ENCODE measurements at regions not wholly inside any gene's neighbourhood (a gene's known extent, or its start where the extent isn't known, plus 50 kb on each side); places are given as distances from the start of the nearest gene placed in this dataset.
A peak's percentile ranks its signal among the peaks of the same experiment; 100 is the strongest.

- DNase-seq (ENCODE audit: low spot score), result no peak
Measured at GRCh38 chr14:25993830-25994229, 604.0 kb downstream of the NOVA1 start.

- no peak for DNase-seq (ENCODE audit: low spot score)
Measured at GRCh38 chr14:25988536-25988935, 609.3 kb downstream of the NOVA1 start.

DNA sequence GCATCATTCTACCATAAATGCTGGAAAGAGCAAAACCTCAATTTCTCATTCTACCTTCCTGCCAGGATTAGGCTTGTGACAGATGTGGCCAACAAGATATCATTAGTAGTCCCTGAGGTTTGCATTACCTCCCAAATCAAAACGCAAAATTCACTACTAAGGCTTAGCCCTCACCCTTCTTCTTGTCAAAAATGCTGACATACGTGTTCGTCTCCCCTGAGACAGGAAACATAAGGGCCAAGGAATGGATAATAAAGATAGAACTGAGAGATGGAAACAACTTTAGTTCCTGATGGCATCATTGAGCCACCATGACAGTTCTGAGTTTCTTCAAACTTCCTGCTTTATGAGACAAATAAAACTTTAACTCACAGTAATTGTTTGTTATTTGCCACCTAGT is 642.1 kb downstream of the NOVA1 start:
- no peak for DNase-seq (ENCODE audit: low spot score)

- peak; percentile 7 for DNase-seq (ENCODE audit: low spot score)
Measured at GRCh38 chr14:25953532-25954139, 644.2 kb downstream of the NOVA1 start.

DNA sequence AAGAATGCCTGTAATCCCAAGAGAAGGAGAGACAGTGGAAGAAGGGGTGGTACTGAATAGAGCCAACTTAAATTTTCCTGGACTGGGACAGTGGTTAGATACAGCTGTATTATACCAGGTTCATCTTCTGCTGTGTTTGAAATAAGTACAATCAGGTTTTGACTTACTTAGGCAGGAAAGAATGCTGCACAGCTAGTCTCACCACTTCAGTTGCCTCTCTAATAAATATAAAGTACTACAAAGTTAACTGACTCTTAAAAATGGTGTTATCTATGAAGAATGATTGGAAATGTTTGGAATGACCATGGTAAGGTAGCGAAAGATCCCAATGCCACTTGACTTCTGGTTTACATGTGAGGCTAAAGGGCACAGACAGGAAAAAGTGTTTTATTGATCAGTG is 652.1 kb downstream of the NOVA1 start:
- DNase-seq (ENCODE audit: low spot score), result no peak

- DNase-seq (ENCODE audit: low spot score), result peak; percentile 40
Measured at GRCh38 chr14:25944020-25944419, 653.8 kb downstream of the NOVA1 start.

DNA sequence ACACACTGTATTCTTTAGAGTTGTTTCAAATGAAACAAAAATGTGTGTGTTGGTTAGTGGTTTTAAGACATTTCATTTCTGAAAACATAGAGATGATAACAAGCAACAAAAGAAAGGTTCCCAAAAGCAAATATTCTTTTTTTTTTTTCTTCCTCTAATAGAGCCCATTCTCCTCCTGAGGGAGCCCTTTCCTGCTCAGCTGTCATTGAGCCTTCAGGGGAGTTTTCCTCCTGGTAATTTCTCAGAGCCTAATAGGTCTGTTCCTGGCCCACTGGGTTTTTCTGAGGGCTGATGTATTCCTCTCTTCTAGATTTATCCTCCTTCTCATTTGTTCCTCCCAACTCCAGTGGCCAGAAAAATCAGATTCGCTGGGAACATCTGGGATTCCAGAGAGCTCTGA is 654.5 kb downstream of the NOVA1 start:
- no peak for DNase-seq (ENCODE audit: low spot score)

DNA sequence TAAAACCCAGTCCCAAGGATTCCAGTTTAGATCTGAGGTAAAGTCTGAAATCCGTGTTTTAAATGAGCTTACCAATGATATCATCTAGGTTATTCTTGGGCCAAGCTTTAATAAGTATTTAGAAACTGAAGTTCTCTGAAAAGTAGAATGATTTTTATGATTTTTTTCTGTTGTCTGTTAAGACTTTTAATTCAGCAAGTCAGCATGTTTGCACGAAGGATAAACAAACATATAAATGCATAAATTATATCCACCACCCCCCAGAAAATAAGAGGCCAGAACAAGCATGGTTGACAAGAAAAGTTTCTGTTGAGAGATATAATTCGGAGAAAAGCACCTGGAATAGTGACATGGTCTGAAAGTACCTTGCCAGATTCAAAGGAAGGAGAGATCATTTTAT is 655.7 kb downstream of the NOVA1 start:
- no peak for DNase-seq (ENCODE audit: low spot score)

GRCh38 chr14:25933731-25934130 is 664.1 kb downstream of the NOVA1 start:
- DNase-seq (ENCODE audit: low spot score), result no peak

DNA sequence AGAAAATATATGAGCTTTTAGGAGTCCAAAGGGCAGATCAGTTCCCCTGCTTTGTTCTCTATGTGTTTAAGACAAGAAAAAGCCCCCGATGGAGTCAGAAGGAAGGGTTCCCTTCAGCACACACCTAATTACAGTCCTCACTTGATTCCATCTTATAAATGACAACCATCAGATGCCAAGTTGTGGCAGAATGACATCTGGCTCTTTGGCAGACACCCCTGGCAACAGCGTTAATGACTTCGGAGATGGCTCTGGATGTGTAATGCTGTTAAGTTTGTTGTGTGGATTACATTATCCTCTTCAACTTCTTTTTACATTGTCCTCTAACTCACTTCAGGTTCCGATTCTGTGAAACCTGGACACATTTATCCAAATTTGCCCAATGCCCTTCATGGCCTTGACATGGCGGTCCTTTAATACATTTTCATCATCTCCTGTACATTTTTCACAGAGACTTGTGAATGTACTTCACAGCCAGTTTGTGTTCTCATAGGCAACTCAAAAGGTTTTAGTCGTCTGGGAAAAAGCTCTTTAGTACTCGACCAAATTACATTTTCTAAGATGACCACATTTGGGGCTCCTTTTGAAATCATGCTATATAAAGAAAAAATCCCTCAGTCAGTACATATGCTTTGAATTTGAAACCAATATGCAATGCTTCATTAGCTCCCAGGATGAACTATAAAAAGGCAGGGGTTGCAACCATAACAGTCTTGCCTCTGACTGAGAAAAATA is 667.8 kb downstream of the NOVA1 start:
- DNase-seq (ENCODE audit: low spot score), result no peak

GRCh38 chr14:25911831-25912230 is 686.0 kb downstream of the NOVA1 start:
- no peak for DNase-seq (ENCODE audit: low spot score)

GRCh38 chr14:25909045-25909747 is 688.6 kb downstream of the NOVA1 start:
- no peak for DNase-seq (ENCODE audit: low spot score)

- DNase-seq (ENCODE audit: low spot score), result no peak
Measured at GRCh38 chr14:25908277-25909044, 689.4 kb downstream of the NOVA1 start.

DNA sequence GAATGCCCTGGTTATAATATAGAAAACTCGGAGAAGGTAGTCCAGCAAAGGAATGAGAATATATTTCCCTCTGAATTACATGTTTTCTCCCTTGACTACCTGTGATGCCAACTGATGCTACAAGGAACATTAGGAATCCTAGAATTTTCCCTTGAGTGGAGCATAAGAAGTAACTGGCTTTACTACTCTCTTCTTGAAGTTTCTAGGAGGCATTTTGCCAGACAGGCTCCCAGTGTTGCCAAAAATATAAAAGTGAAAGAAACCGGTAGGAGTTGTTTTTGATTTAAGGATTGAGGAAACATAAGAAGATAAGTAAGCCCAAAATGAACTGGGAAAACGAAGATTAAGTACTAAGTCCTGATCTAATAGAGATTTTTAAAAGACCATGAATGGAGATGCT is 693.4 kb downstream of the NOVA1 start:
- no peak for DNase-seq (ENCODE audit: low spot score)

DNA sequence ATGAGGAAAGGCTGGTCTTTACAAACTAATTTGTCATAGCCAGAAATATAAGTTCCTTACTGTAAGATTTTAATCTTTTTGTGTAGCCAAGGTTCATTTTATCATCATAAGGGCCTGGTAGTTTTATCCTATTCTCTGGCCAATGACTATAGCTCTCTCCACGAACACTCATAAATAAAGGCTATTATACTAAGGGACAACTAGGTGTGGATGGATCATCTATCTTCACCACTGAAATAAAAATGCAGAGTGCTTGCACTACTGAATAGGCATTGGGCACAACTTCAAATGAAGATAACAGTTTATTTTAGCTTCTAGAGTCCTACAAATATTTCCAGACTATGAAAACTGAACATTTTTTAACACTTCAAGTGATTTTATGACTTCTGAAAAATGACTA is 698.6 kb downstream of the NOVA1 start:
- no peak for DNase-seq (ENCODE audit: low spot score)

- DNase-seq (ENCODE audit: low spot score), result no peak
Measured at GRCh38 chr14:25896777-25897176, 701.1 kb downstream of the NOVA1 start.

GRCh38 chr14:25895740-25896139 is 702.1 kb downstream of the NOVA1 start:
- DNase-seq (ENCODE audit: low spot score), result no peak

- DNase-seq (ENCODE audit: low spot score), result no peak
Measured at GRCh38 chr14:25887251-25887878, 710.5 kb downstream of the NOVA1 start.

- no peak for DNase-seq (ENCODE audit: low spot score)
Measured at GRCh38 chr14:25884657-25885056, 713.2 kb downstream of the NOVA1 start.

- DNase-seq (ENCODE audit: low spot score), result no peak
Measured at GRCh38 chr14:25882899-25883298, 714.9 kb downstream of the NOVA1 start.

DNA sequence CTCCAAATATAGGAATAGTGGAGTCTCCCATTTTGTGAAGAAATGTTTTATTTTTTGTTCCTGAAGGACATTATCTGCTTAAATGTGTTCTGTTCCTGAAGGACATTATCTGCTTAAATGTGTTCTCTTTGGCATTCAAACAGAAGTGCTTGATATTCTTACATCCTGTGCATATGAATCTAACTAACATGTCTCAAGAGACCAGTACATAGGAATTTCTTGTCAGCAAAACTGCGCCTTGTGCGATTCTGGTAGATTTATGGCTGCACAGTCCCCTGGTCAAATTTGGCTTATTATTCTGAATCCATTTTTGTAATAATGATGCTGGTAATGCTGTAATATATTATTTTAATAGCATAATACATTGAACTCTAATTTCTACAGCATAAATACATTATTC is 722.4 kb downstream of the NOVA1 start:
- DNase-seq (ENCODE audit: low spot score), result no peak

- DNase-seq (ENCODE audit: low spot score), result no peak
Measured at GRCh38 chr14:25869854-25870253, 728.0 kb downstream of the NOVA1 start.
